Tibial nerve (tissue), 4 donors: ENCODE measurements at regions not wholly inside any gene's neighbourhood (a gene's known extent, or its start where the extent isn't known, plus 50 kb on each side); places are given as distances from the start of the nearest gene placed in this dataset.

Experiments used
- DNase-seq, 2 donors: peaks; one replicate each; pipeline ENCODE4 v3.0.0-alpha.2; 2019; ENCODE audit warnings: low spot score in 2 of 2
- H3K27ac ChIP-seq, 4 donors: fragments of 200-600 bp; sonication (generic) in 3 of 4; one replicate each; pipeline ENCODE4 v1.5.1; 2017 to 2019; ENCODE audit warnings: mild to moderate bottlenecking in 1 of 4
- H3K27me3 ChIP-seq, 2 donors: fragments of 200-600 bp; sonication (generic) in 1 of 2; one replicate each; pipeline versions ENCODE4 v1.5.1 to v1.6.0; 2017 to 2019
- H3K36me3 ChIP-seq, 3 donors: fragments of 200-600 bp; sonication (generic); one replicate each; pipeline ENCODE4 v1.5.1; 2018 to 2019
- H3K4me1 ChIP-seq, 4 donors: fragments of 200-600 bp; sonication (generic) in 3 of 4; one replicate each; pipeline ENCODE4 v1.5.1; 2017 to 2019
- H3K4me3 ChIP-seq, 4 donors: fragments of 200-600 bp; sonication (generic) in 3 of 4; one replicate each; pipeline ENCODE4 v1.5.1; 2017 to 2019; ENCODE audit warnings: mild to moderate bottlenecking in 1 of 4, moderate library complexity in 1 of 4
- H3K9me3 ChIP-seq, 4 donors: fragments of 200-600 bp; sonication (generic) in 3 of 4; one replicate each; pipeline ENCODE4 v1.5.1; 2017 to 2019
- CTCF ChIP-seq, 5 experiments: fragments of 200-600 bp in 3 of 5; fragments of 450-650 bp in 2 of 5; sonication (generic) in 3 of 5; IDR thresholded peaks; one replicate each; pipeline ENCODE4 v1.5.1; 2016 to 2019; ENCODE audit warnings: antibody characterized with exemption in 5 of 5, mild to moderate bottlenecking in 3 of 5, moderate library complexity in 2 of 5
- EP300 ChIP-seq, 2 donors: sonication (generic); formaldehyde crosslinking; IDR thresholded peaks; one replicate each; pipeline ENCODE4 v1.6.1; 2017; ENCODE audit warnings: antibody characterized with exemption in 2 of 2, mild to moderate bottlenecking in 1 of 2
- POLR2A ChIP-seq, 2 donors: fragments of 450-650 bp; IDR thresholded peaks; one replicate each; pipeline ENCODE4 v1.6.1; 2017; ENCODE audit warnings: antibody characterized with exemption in 2 of 2, mild to moderate bottlenecking in 2 of 2, moderate library complexity in 2 of 2
- WGBS, 2 donors: methylation state at CpG; one replicate each; pipeline ENCODE4 v1.1.5; 2018; 5-methylcytosine and 5-hydroxymethylcytosine counted together

GRCh38 chr12:89070603-89071002 is 281.7 kb downstream of the DUSP6 start:
- Histone ChIP-seq H3K27ac (no peak overlapping the region), H3K4me3 (no peak overlapping the region), H3K9me3 (no peaks in the 10 kb centered on the region), H3K27me3 (no peaks in the 10 kb centered on the region), H3K4me1 (no peaks in the 10 kb centered on the region), H3K36me3 (no peaks in the 10 kb centered on the region)
- DNase-seq: no peak
- 94 to 100% methylated on average over 1 of the region's 1 CpG for WGBS, 2 donors
- TF ChIP-seq POLR2A (IDR thresholded peaks at IDR 0.05): no peak
- no peak for TF ChIP-seq EP300 (IDR thresholded peaks at IDR 0.05)
- no peak for TF ChIP-seq CTCF (IDR thresholded peaks at IDR 0.05)

GRCh38 chr12:89069431-89069830 is 282.9 kb downstream of the DUSP6 start:
- TF ChIP-seq CTCF (IDR thresholded peaks at IDR 0.05) (no peak), POLR2A (IDR thresholded peaks at IDR 0.05) (no peak), EP300 (IDR thresholded peaks at IDR 0.05) (no peak)
- Histone ChIP-seq H3K36me3 (no peaks in the 10 kb centered on the region), H3K27ac (no peak overlapping the region), H3K27me3 (no peaks in the 10 kb centered on the region), H3K4me1 (no peaks in the 10 kb centered on the region), H3K9me3 (no peaks in the 10 kb centered on the region), H3K4me3 (no peak overlapping the region)
- WGBS, 2 donors: 78 to 81% methylated on average over 2 of the region's 2 CpGs
- DNase-seq: no peak

- Histone ChIP-seq H3K4me1 (no peaks in the 10 kb centered on the region), H3K4me3 (no peak overlapping the region), H3K27me3 (no peaks in the 10 kb centered on the region), H3K9me3 (no peaks in the 10 kb centered on the region), H3K27ac (no peak overlapping the region), H3K36me3 (no peaks in the 10 kb centered on the region)
- DNase-seq: no peak
- WGBS, 2 donors: 52 to 54% methylated on average over 2 of the region's 2 CpGs
- no peak for TF ChIP-seq CTCF (IDR thresholded peaks at IDR 0.05)
- no peak for TF ChIP-seq POLR2A (IDR thresholded peaks at IDR 0.05)
- no peak for TF ChIP-seq EP300 (IDR thresholded peaks at IDR 0.05)
Observed at GRCh38 chr12:89067421-89068187, 284.7 kb downstream of the DUSP6 start.

GRCh38 chr12:89064780-89065179 is 287.5 kb downstream of the DUSP6 start:
- Histone ChIP-seq H3K4me1 (no peaks in the 10 kb centered on the region), H3K9me3 (no peaks in the 10 kb centered on the region), H3K36me3 (no peaks in the 10 kb centered on the region), H3K4me3 (no peak overlapping the region), H3K27ac (no peak overlapping the region), H3K27me3 (no peaks in the 10 kb centered on the region)
- TF ChIP-seq CTCF (IDR thresholded peaks at IDR 0.05) (no peak), POLR2A (IDR thresholded peaks at IDR 0.05) (no peak), EP300 (IDR thresholded peaks at IDR 0.05) (no peak)
- no peak for DNase-seq
- 73% methylated on average over 3 of the region's 3 CpGs for WGBS, 2 donors

GRCh38 chr12:89064151-89064550 is 288.1 kb downstream of the DUSP6 start:
- 77% methylated on average over 6 of the region's 6 CpGs for WGBS, 2 donors

More at GRCh38 chr12:89064151-89064550, 288.1 kb downstream of the DUSP6 start:
- Histone ChIP-seq H3K36me3 (no peaks in the 10 kb centered on the region), H3K4me3 (no peak overlapping the region), H3K4me1 (no peaks in the 10 kb centered on the region), H3K27me3 (no peaks in the 10 kb centered on the region), H3K27ac (no peak overlapping the region), H3K9me3 (no peaks in the 10 kb centered on the region)
- no peak for DNase-seq
- TF ChIP-seq CTCF (IDR thresholded peaks at IDR 0.05): no peak
- TF ChIP-seq POLR2A (IDR thresholded peaks at IDR 0.05): no peak
- TF ChIP-seq EP300 (IDR thresholded peaks at IDR 0.05): no peak
